HepG2 (cell line): ENCODE measurements at regions not wholly inside any gene's neighbourhood (a gene's known extent, or its start where the extent isn't known, plus 50 kb on each side); places are given as distances from the start of the nearest gene placed in this dataset.

Source experiments
- CTCF ChIP-seq: sonication (generic); formaldehyde crosslinking; IDR thresholded peaks from 2 replicates; pipeline ENCODE4 v1.5.0; 2020; ENCODE audit warnings: mild to moderate bottlenecking, missing genetic modification reagents, moderate library complexity
- GFI1 ChIP-seq: sonication (generic); formaldehyde crosslinking; IDR thresholded peaks from 2 replicates; pipeline ENCODE4 v1.5.0; 2020; ENCODE audit warnings: missing genetic modification reagents, mild to moderate bottlenecking, borderline replicate concordance
- GLI4 ChIP-seq: sonication (generic); formaldehyde crosslinking; IDR thresholded peaks from 2 replicates; pipeline ENCODE4 v1.5.1; 2020; ENCODE audit warnings: missing genetic modification reagents, mild to moderate bottlenecking, moderate library complexity, borderline replicate concordance
- HOXA9 ChIP-seq: sonication (generic); formaldehyde crosslinking; IDR thresholded peaks from 2 replicates; pipeline ENCODE4 v1.8.1; 2022; ENCODE audit warnings: missing genetic modification reagents, mild to moderate bottlenecking, moderate library complexity, borderline replicate concordance
- KDM2A ChIP-seq: sonication (generic); formaldehyde crosslinking; IDR thresholded peaks from 2 replicates; pipeline ENCODE4 v1.4.0; 2020; ENCODE audit warnings: low read depth, missing genetic modification reagents, borderline replicate concordance
- KDM3A ChIP-seq: IDR thresholded peaks from 2 replicates; pipeline ENCODE4 v1.6.1; 2018; ENCODE audit warnings: low read depth, missing compliant biosample characterization
- KLF16 ChIP-seq, 2 experiments: sonication (generic) in 1 of 2; formaldehyde crosslinking in 1 of 2; IDR thresholded peaks; 2 replicates each; pipeline versions ENCODE4 v1.6.1 to v1.8.0; 2016 to 2023; ENCODE audit warnings: missing genetic modification reagents in 2 of 2, missing compliant biosample characterization in 1 of 2
- NR2F1 ChIP-seq, 2 experiments: fragments of 450-650 bp in 1 of 2; formaldehyde crosslinking in 1 of 2; IDR thresholded peaks; 2 replicates each; pipeline versions ENCODE4 v1.5.0 to v1.6.1; 2016 to 2020; ENCODE audit warnings: mild to moderate bottlenecking in 1 of 2, missing compliant biosample characterization in 1 of 2, missing genetic modification reagents in 1 of 2, moderate library complexity in 1 of 2
- SALL1 ChIP-seq: sonication (generic); formaldehyde crosslinking; IDR thresholded peaks from 2 replicates; pipeline ENCODE4 v1.8.0; 2022; ENCODE audit warnings: mild to moderate bottlenecking, missing genetic modification reagents
- SP1 ChIP-seq, 2 experiments: fragments of 450-650 bp in 1 of 2; sonication (generic) in 1 of 2; formaldehyde crosslinking in 1 of 2; IDR thresholded peaks; 2 replicates each; pipeline versions ENCODE4 v1.4.0 to v1.6.1; 2016 to 2020; ENCODE audit warnings: missing genetic modification reagents in 1 of 2
- THAP11 ChIP-seq: IDR thresholded peaks from 2 replicates; pipeline ENCODE4 v1.6.1; 2016; ENCODE audit warnings: missing biosample characterization, missing genetic modification reagents
- ZBTB8A ChIP-seq: sonication (generic); formaldehyde crosslinking; IDR thresholded peaks from 2 replicates; pipeline ENCODE4 v1.4.0; 2020; ENCODE audit warnings: mild to moderate bottlenecking, low read depth, missing genetic modification reagents, borderline replicate concordance
- ZNF264 ChIP-seq: sonication (generic); formaldehyde crosslinking; IDR thresholded peaks from 2 replicates; pipeline ENCODE4 v1.4.0; 2020; ENCODE audit warnings: missing genetic modification reagents
- ZNF501 ChIP-seq: sonication (generic); formaldehyde crosslinking; IDR thresholded peaks from 2 replicates; pipeline ENCODE4 v1.5.1; 2020; ENCODE audit warnings: mild to moderate bottlenecking, moderate library complexity, missing genetic modification reagents
- ZNF557 ChIP-seq: sonication (generic); formaldehyde crosslinking; IDR thresholded peaks from 2 replicates; pipeline ENCODE4 v1.4.0; 2020; ENCODE audit warnings: missing genetic modification reagents
- ZNF572 ChIP-seq: sonication (generic); formaldehyde crosslinking; IDR thresholded peaks from 2 replicates; pipeline ENCODE4 v1.5.1; 2020; ENCODE audit warnings: mild to moderate bottlenecking, missing genetic modification reagents
- ZNF710 ChIP-seq: sonication (generic); formaldehyde crosslinking; IDR thresholded peaks from 2 replicates; pipeline ENCODE4 v1.5.0; 2020; ENCODE audit warnings: mild to moderate bottlenecking, missing genetic modification reagents, borderline replicate concordance
- ZNF766 ChIP-seq: sonication (generic); formaldehyde crosslinking; IDR thresholded peaks from 2 replicates; pipeline ENCODE4 v1.5.0; 2020; ENCODE audit warnings: missing genetic modification reagents, borderline replicate concordance
- ZNF850 ChIP-seq: sonication (generic); formaldehyde crosslinking; conservative IDR thresholded peaks from 2 replicates; pipeline ENCODE4 v1.9.0; 2021; ENCODE audit warnings: mild to moderate bottlenecking, missing genetic modification reagents
- ZSCAN21 ChIP-seq: sonication (generic); formaldehyde crosslinking; IDR thresholded peaks from 2 replicates; pipeline ENCODE4 v1.8.0; 2022; ENCODE audit warnings: mild to moderate bottlenecking, missing genetic modification reagents, moderate library complexity, borderline replicate concordance
- TF ChIP-seq, protein P1 (sequence below): sonication (generic); formaldehyde crosslinking; IDR thresholded peaks from 2 replicates; pipeline ENCODE4 v1.4.0; 2020; ENCODE audit warnings: mild to moderate bottlenecking, missing genetic modification reagents
- TF ChIP-seq, protein P2 (sequence below): sonication (generic); formaldehyde crosslinking; IDR thresholded peaks from 2 replicates; pipeline ENCODE4 v1.8.1; 2022; ENCODE audit warnings: low read depth, mild to moderate bottlenecking, missing genetic modification reagents

DNA sequence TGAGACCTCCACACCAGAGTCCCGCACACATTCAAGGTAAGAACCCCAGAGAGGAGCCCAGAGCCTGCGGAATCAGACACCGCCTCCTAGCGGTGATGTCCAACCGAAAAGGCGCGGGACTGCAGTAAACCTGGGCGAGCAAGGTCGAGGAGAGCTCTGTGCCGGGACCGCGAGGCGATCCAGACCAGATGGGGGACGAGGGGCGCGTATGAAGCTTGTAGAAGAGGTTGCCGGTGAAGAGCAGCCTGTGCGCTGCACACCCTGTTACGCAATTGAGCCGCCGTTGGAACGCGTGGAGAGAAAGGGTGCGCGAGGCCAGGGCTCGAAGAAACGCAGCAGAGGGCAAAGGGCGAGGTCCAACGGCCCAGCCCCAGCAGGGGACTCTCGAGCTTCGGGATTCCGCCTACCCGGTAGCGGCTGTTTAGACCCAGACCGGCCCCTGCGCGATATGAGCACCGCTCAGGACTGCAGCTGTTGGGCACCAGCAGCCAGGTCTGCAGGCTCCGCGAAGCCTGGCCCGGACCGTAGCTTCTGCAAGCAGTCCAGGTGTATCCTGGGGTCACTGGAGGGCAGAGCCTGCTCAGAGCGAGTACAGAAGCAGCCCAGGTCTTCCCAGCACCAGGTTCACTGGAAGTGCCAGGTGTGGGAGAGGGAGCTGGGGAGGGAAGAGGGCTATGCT lies 65.9 kb upstream of the ZNF599 start (continued):
- TF ChIP-seq KDM3A (CRISPR knock-in tag) (0 out of 2 replicates have a peak, but pooled peaks have one; percentile 50), GFI1 (CRISPR knock-in tag) (no peak), ZNF572 (no peak), SP1 (IDR thresholded peaks at IDR 0.05) (no peak), SP1 (CRISPR knock-in tag; IDR thresholded peaks at IDR 0.05) (no peak), ZNF501 (CRISPR knock-in tag) (no peak), THAP11 (CRISPR knock-in tag) (peak; percentile 55), ZNF264 (CRISPR knock-in tag) (no peak), KLF16 (CRISPR knock-in tag; IDR thresholded peaks at IDR 0.05) (0 out of 4 replicates have a peak, but pooled peaks of 1 of the 2 experiments have one; percentile 1), GLI4 (no peak), KDM2A (peak; percentile 54; the same call in 1 of the 2 replicates), ZBTB8A (CRISPR knock-in tag) (no peak), ZNF766 (CRISPR knock-in tag) (no peak), ZNF850 (CRISPR knock-in tag) (no peak), ZNF710 (peak; percentile 60; the same call in 1 of the 2 replicates), ZNF557 (CRISPR knock-in tag) (no peak), NR2F1 (CRISPR knock-in tag; IDR thresholded peaks at IDR 0.05) (peak in 1 of 2 experiments; percentile 58; a peak in 1 of 4 replicates), CTCF (CRISPR knock-in tag) (peak; percentile 62), SALL1 (CRISPR knock-in tag) (peak; percentile 65; the same call in 1 of the 2 replicates), HOXA9 (CRISPR knock-in tag) (0 out of 2 replicates have a peak, but pooled peaks have one; percentile 46), ZSCAN21 (CRISPR knock-in tag) (0 out of 2 replicates have a peak, but pooled peaks have one; percentile 45)
- TF ChIP-seq, protein P1, sequence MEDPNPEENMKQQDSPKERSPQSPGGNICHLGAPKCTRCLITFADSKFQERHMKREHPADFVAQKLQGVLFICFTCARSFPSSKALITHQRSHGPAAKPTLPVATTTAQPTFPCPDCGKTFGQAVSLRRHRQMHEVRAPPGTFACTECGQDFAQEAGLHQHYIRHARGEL (CRISPR knock-in tag): no peak
- TF ChIP-seq, protein P2, sequence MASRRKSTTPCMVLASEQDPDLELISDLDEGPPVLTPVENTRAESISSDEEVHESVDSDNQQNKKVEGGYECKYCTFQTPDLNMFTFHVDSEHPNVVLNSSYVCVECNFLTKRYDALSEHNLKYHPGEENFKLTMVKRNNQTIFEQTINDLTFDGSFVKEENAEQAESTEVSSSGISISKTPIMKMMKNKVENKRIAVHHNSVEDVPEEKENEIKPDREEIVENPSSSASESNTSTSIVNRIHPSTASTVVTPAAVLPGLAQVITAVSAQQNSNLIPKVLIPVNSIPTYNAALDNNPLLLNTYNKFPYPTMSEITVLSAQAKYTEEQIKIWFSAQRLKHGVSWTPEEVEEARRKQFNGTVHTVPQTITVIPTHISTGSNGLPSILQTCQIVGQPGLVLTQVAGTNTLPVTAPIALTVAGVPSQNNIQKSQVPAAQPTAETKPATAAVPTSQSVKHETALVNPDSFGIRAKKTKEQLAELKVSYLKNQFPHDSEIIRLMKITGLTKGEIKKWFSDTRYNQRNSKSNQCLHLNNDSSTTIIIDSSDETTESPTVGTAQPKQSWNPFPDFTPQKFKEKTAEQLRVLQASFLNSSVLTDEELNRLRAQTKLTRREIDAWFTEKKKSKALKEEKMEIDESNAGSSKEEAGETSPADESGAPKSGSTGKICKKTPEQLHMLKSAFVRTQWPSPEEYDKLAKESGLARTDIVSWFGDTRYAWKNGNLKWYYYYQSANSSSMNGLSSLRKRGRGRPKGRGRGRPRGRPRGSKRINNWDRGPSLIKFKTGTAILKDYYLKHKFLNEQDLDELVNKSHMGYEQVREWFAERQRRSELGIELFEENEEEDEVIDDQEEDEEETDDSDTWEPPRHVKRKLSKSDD: peak; percentile 57; the same call in 1 of the 2 replicates
